HG03521 (cell line): ENCODE measurements at regions not wholly inside any gene's neighbourhood (a gene's known extent, or its start where the extent isn't known, plus 50 kb on each side); places are given as distances from the start of the nearest gene placed in this dataset.

Source experiments
- ATAC-seq: cut with Tn5 transposase; IDR thresholded peaks from one replicate; pipeline ENCODE4 v1.9.1; 2021; ENCODE audit warnings: mild to moderate bottlenecking, moderate library complexity; ENCODE audit not compliant: unreplicated experiment

DNA sequence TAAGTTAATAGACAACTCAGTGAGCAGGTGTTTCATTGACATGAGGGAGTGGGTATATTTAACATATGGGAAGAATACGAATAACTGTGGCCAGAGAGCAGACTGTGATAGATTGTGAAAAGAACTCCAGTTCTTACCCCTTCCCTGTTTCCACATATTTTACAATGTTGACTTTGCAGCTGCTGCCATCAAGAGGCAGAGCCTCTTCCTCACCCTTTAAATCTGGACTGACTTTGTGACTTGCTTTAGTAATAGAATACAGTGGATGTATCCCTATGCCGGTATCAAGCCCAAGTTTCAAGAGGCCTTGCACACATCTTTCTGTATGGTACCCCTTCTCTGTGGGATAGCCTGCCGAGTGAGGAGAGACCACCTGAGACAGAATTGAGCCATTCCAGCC lies 356.7 kb downstream of the ETNK1 start:
- no peak for ATAC-seq

DNA sequence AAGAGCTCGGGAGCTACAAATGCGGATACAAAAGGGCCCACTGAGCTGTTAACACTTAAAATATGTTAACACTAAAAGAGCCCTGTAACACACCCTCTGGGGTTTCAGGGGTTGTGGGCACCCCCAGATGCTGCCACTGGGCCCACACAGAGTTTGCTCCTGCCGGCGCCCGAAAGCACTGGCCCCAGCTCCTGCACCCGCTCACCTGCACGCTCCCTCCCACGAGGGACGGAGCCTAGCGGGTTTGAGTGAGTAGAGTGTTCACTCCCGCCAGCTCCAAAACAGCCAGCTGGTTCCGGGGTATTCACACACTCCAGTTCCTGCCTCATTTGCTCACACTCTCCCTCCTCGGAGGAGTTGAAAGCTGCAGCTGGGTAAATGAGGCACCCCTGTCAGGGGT lies 357.7 kb downstream of the ETNK1 start:
- ATAC-seq, result no peak

DNA sequence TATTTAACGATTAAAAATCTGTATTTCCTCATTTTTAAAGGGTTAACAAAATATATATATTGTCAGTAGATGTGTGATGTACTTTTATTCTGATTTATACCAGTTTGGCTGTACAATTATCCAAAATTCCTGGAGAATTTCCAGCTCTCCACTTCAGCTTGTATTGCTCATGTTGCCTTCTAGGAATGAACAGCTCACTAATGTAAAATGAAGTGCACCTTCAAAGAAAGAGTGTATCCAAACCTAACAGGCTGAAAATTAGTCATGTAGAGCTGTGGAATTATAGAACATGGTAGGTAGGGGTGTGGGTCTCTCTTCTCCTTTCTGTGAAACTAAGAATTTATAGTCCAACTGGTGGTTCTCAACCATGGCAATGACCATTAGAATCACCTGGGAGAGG lies 362.0 kb downstream of the ETNK1 start:
- no peak for ATAC-seq

DNA sequence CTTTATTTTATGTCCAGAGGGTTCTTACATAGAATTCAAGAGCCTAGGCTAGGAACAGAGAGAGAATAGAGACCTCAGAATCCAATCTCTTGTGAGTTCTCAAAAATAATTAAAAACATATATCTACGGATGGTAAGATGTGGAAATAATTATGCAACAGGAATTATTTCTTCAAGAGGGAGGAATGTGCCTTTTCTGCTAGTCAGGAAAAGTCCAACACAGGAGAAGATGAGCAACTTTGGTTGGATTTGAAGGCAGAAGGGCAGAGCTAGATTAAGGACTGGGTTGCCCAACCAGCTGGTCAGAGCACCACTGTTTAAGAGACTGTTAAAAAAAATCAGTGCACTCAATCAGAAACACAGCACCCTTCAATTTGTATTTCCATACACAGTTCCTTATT lies 365.5 kb downstream of the ETNK1 start:
- no peak for ATAC-seq

DNA sequence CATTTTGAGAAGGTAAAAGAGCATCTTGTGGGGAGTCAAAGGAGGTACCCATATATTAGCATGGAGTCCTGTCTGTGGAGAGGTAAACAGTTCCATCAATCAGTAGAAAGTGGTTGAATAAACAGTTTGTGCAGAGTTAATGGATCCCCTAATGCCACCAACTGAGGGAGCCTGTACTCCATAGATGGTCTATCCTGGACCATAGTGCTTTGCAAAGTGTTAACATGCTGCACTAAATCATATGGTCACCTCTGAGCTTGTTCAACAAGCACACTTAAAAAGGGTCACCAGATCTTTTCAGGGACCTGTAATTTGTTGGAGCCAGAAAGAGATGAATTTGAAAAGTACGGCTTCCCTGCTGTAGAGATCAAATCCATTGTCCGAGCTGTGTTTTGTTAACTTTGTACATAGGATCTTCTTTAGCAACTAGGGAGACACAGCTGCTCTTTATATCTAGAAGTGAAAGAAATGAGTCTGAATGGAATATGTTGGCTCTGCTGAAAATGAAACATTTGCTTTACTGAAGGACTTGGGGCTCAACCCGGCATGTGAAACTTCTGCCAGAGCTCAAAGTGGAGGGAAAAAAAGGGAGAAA lies 366.4 kb downstream of the ETNK1 start:
- no peak for ATAC-seq

DNA sequence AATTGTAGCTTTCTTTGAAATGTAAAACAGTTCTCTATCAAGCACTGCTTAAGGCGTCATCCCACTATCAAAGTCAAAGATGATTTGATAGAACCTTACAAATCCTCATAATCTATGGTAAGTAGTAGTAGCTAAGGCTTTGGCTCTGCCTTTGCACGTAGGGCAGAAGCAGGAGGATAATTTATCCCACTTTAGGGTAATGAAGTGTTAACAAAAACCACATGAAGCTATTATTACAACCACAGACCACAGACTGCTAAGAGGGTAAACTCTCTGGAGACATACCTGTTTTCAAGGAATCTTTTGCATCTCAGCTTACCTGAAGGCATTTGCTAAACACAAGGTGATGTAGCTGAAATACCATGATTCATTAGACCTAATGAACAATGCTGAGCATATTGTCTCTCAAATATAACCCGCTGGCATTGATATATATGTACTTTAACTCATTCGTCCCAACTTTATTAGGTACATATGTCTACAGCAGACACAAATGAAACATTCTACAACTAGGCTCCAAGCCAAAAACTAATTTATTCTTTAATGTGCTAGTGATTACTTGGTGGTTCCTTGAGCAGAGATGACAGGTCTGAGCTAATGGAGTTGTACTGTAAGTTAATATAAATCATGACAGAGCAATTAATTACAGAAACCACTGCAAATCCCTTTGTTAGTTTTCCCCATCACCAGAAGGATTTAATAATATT lies 368.8 kb downstream of the ETNK1 start:
- no peak for ATAC-seq

DNA sequence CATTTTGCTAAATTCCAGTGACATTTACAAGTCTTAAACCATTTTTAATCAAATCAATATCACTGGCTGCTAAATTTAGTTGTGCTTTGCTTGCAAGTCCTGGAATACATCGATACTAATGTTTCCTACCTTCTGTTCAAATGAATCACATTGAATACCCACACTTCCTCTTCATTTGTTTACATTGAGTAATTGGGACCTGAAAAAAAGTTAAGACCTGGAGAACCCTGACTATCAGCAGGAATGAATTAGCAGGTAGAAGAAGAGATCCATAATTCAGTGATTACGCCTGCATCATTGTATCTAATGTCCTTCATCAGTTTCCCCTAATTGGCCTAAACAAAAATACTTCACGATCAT lies 369.3 kb downstream of the ETNK1 start:
- ATAC-seq, result no peak

DNA sequence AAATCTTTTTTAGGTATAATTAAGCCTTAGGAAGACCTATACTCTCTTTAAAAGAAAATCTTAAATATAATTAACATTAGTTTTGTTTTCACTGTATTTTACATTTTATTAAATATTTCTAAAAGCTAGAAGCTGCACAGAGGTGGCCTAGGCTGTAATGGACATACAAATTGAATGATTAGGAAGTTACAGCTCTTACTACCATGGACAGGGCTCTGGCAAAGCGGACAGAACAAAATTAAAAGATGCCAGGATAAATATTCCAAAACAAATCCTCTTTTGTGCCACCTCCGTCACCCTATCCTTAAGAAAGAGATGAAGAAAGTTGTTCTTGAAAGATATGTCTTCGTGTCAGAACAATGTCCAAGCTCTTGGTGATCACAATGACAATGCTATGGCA lies 376.5 kb downstream of the ETNK1 start:
- ATAC-seq, result no peak

DNA sequence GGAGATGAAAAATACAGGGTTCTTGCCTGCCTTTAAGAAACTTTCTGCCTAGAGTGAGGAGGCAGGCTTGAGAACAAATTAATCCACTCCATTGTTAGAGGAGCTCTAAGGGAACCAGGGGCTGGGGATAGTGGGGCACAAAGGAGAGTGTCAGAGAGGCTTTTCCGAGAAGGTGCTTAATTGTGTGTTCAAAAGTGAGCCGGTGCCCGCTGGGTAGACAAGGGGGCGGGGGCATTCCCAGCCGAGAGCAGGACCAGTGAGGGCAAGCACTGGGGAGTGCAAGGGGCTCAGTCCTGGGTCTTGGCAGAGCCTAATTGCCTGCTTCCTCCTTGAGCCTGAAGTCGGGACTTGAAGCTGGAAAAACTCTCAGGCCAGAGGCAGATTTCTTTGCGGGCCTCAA lies 377.4 kb downstream of the ETNK1 start:
- no peak for ATAC-seq

DNA sequence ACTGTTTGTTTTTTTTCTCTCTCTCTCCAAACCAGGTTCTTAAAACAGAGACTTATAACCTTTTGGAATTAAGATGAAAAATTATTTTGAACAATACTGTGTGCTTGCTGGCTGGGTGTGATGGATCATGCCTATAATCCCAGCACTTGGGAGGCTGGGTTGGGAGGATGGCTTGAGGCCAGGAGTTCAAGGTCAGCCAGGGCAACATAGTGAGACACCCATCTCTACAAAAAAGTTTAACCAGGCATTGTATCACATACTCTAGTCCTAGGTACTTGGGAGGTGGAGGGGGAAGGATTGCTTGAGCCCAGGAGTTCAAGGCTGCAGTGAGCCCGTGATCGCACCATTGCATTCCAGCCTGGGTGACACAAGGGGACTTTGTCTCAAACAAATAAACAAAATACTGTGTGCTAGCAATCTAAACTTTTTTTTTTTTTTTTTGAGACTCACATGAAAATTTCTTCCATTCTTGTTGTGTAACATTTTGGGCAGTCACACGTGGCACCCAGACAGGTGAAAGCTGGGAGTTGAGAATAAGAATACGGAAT lies 379.6 kb downstream of the ETNK1 start:
- no peak for ATAC-seq

DNA sequence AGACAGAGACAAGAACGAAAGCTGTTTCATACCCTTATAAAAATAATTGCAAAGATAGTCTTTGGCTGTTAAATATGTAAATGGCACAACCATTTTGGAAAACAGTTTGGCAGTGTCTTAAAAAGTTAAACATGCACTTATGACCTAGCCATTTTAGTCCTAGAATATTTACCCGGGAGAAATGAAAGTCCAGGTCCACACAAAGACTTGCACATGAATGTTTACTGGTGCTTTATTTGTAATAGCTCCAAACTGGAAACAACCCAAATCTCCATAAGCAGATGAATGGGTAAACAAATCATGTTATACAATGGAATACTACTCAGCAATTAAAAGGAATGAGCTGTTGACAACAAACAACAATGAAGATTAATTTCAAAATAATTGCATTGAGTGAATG lies 380.4 kb downstream of the ETNK1 start:
- no peak for ATAC-seq

DNA sequence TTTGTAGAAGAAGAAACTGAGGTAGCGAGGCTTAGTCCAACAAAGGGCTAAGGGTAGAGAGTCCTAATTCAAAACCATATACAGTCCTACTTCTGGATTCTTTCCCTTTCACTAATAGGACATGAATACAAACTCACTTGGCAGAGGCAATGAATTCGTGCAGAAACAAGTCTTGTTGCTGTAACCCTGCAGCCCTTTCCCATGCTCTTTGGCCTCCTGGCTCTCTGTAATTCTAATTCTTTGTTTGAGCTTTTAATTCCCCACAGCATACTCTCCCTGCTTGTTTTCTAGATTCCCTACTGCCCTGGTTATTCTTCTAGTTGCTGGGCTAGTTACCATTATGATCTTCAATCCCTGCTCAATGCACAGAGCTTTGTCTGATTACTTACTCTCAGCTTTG lies 381.4 kb downstream of the ETNK1 start:
- ATAC-seq, result no peak

DNA sequence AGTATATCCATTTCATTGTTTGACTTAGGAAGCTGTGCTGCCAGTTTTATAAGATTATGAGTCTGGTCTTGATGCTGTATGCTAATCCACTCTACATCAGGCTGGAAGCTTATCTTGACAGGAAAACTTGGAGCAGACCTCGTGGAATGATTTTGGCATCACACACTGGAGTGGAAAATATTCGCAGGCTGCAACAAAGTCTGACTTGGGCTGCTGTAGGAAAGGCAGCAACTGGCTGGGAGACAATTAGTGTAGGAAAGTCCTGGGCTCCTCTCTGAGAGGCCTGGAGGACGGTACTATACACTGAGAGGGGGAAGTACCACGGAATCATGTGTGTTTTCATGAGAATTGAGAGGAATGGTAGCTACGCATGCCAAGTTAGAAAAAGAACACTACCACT lies 383.7 kb downstream of the ETNK1 start:
- no peak for ATAC-seq

DNA sequence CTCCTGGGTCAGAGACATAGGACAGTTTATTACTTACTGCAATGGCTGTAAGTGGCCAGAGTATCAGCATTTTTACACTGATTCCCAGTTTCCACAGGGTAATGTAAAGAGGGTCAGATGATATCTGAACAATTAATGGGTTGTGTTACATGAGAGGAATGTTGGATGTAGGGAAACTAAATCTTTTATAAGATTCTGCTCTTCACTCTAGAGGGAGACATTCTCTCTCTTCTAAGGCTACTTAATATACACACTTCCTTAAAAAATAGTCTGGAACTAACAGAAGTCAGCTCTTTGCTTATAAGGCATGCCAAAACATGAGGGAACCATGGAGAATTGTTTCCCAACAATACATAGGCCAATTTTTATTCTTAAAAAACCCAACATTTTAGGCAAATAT lies 389.8 kb downstream of the ETNK1 start:
- no peak for ATAC-seq

DNA sequence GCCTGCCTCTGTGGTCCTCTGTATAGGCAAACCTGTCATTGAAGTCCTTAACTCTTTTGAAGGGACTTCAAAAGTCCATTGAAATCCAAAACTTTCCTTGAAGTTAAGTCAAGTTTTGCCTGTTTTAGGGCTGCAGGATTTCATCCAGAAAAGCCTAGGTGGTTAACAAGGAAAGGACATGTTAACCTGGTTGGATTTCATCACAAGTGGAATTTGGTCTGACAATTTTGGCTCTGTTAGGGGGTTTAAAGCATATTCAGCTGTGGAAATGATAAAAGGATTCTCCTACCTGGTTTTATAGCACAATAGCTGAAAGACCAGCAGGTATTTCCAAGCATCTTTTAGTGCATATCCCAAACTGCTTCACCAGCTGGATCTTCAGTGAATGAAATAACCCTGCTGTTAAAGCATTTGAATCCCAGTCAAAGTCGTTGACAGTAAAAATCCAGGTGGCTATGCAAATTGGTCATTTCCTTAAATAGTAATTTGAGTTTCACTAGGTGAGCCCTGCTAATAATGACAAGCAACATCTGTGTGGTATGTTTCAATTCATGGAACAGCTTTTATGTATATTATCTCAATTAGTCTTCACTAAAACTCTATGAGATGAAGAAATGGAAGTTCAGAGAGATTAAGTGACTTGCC lies 400.5 kb downstream of the ETNK1 start:
- no peak for ATAC-seq

DNA sequence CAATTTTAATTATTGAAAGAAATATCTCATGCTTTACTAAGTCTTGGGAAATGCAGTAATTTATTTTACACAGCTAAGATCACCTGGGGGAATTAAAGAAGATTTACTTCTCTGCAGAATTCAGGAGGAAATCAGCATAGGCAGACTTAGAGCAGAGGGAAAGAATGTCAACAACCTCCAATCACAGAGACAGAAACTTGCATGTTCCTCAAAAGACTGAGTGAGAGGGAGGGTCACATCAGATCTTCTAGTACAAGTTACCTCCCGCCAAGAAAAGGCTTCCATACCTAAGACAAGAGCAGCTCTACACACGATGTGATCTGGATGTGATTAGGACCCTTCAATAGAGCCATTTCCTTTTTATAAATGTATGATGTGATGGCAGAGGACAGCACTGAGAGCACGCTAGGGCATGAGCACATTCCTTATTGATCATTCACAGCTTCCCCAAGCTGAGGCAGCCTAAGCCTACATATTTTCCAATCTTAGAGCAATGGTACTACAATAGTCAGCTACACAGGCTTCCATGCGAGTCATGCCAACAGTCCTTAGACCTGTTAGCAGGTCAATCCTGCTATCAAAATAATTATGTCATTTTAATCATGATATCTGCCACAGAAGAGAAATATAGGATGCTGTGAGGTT lies 403.3 kb downstream of the ETNK1 start:
- ATAC-seq, result no peak

DNA sequence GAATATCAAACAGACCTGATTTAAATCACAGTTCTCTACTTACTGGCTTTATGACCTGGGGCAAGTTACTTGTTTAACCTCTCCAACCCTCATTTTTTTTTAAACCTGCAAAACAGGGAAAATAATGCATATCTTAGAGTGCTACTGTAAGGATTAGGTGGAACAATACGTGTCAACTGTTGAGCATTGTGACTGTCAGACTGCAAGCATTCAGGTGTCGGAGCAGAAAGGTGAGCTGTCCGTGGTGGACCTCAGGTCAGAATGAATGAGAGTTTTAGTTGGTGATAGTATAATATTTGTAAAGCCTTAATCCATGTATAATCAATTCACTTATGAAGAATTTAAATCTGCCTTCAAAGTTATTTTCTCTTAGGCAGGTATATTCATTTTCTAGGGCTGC lies 404.2 kb downstream of the ETNK1 start:
- no peak for ATAC-seq

DNA sequence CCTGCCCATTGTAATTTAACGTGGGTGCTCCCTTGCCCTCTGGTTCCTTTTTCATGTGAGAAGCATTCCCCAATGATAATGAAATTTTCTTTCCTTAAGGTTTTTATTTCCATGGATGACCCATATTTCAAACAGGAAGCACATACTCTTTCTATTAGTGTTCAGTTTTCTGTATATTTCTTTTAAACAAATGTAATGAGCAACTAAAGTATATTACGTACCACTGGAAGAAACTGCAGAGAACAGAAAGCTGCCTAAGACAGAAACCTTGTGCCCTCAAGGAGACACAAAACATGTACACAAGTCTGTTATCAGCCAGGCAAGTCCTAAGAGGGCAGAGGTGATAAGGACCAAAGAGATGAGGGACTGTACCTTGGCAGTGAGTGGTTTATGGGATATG lies 414.9 kb downstream of the ETNK1 start:
- no peak for ATAC-seq

DNA sequence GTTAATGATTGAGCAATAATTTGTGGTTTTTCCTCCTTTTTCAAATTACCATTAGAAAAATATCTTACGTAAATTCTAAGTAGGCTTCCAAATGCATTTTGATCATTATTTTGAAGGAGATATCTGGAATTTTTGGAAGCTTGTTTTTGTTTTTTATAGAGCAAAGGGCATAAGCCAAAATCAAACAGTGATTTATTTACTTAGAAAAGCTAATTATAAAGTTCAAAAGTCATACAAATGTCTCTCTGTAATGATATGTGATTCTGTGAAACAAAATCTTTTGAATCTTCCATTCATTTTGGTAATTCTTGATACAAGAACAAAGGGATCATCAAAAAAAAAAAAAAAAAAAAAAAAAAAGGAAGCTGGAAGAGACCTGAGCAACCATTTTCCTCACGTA lies 416.8 kb downstream of the ETNK1 start:
- no peak for ATAC-seq

DNA sequence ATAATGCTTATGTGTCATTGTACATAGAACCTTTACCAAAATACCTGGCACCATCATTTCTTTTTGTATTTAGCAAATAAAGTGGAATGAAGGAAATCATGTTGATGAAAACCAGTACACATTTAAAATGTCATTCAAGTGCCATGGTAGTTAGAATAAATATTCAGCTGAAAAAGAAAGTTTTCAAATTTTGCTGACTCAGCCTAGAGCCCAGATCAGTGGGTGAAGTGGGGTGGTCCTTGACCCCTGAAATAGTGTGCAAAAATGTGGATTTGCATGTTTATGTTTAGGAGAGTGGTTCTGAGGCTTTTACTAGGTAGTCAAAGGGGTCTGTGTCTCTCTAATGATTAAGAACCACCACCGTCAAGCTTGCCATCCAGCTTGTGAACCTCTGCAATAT lies 418.7 kb downstream of the ETNK1 start:
- no peak for ATAC-seq

DNA sequence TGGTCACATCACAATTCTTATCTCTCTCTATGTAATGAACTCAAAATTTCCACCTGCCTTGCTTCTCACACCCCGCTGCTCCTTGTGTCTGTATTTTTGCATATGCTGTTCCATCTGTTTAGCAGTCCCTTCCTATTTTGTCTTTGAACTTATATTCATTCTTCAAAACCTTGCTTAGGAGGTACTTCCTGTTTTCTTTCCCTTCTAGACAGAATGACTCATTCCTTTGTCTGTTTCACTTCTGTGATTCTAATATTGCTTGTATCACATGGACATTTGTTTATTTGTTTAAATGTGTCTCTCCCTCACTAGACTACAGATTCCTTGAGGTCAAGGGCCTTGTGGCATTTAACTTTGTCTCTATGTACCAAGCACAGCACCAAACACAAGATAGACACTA lies 424.2 kb downstream of the ETNK1 start:
- no peak for ATAC-seq

DNA sequence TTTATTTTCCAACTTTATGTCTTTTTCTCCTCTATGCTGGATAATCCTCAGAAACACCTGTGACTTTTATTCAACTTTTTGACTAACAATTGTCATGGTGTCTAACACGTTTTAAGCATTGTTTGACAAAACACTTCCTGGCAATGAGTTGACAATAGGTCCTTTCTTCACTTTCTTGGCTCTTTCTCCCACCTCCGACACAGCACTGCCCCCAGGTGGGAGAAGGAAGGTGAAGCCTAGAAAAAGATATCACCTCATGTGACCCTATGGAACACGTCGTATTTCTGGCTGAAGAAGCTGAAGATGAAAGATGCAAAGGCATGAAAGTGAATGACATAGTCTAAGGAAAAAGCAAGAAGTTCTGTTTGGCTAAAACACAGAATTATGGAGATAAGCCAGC lies 430.0 kb downstream of the ETNK1 start:
- ATAC-seq, result no peak
